ENCODE measurements at regions not wholly inside any gene's neighbourhood (a gene's known extent, or its start where the extent isn't known, plus 50 kb on each side); places are given as distances from the start of the nearest gene placed in this dataset.
"Not testable (repeated sequence)": the region's sequence is repeated elsewhere in the genome, so short reads cannot be mapped to it uniquely, and the experiment has no call there.

- no peak overlapping the region for H3K4me3 Mint-ChIP-seq
- no peak for DNase-seq
- peaks cover 0 to 10% (median 2%) of the 10 kb centered on the region in 6 donors for H3K9me3 Mint-ChIP-seq
- no peaks in the 10 kb centered on the region for H3K4me1 Mint-ChIP-seq
- no peak overlapping the region for H3K27ac Mint-ChIP-seq
- H3K27me3 Mint-ChIP-seq (ENCODE audit: low read depth in 3 of 3), result peaks cover 0 to 4% (median 2%) of the 10 kb centered on the region in 3 donors
- no peaks in the 10 kb centered on the region for H3K36me3 Mint-ChIP-seq
Observed at GRCh38 chr13:72622546-72622945, 104.9 kb downstream of the MZT1 start.

- Mint-ChIP-seq H3K4me1 (no peaks in the 10 kb centered on the region), H3K36me3 (no peaks in the 10 kb centered on the region), H3K4me3 (no peak overlapping the region), H3K27me3 (ENCODE audit: low read depth in 3 of 3) (peaks cover 0 to 2% (median under 1%) of the 10 kb centered on the region in 3 donors), H3K27ac (no peak overlapping the region), H3K9me3 (peaks cover 0 to 10% (median 1%) of the 10 kb centered on the region in 6 donors)
- no peak for DNase-seq
Observed at GRCh38 chr13:72620874-72621273, 106.6 kb downstream of the MZT1 start.

- no peak for DNase-seq
- Mint-ChIP-seq H3K9me3 (peaks cover 0 to 5% (median 0%) of the 10 kb centered on the region in 6 donors), H3K4me1 (no peaks in the 10 kb centered on the region), H3K27me3 (ENCODE audit: low read depth in 3 of 3) (peaks cover 0 to 2% (median 0%) of the 10 kb centered on the region in 3 donors), H3K4me3 (no peak overlapping the region), H3K36me3 (no peaks in the 10 kb centered on the region), H3K27ac (no peak overlapping the region)
Observed at GRCh38 chr13:72617951-72618350, 109.5 kb downstream of the MZT1 start.

GRCh38 chr13:72617186-72617585, 110.2 kb downstream of the MZT1 start:
- Mint-ChIP-seq H3K9me3 (peaks cover 0 to 5% (median 0%) of the 10 kb centered on the region in 6 donors), H3K27me3 (ENCODE audit: low read depth in 3 of 3) (peaks cover 0 to 2% (median 0%) of the 10 kb centered on the region in 3 donors), H3K4me1 (no peaks in the 10 kb centered on the region), H3K36me3 (no peaks in the 10 kb centered on the region), H3K4me3 (no peak overlapping the region), H3K27ac (no peak overlapping the region)
- no peak for DNase-seq

GRCh38 chr13:72610251-72610891, 117.1 kb downstream of the MZT1 start:
- H3K4me1 Mint-ChIP-seq, H3K9me3 Mint-ChIP-seq: not testable (repeated sequence)

GRCh38 chr13:72599178-72599743, 128.2 kb downstream of the MZT1 start:
- H3K36me3 Mint-ChIP-seq, result no peaks in the 10 kb centered on the region
- peaks cover 0 to 6% (median under 1%) of the 10 kb centered on the region in 6 donors for H3K9me3 Mint-ChIP-seq
- no peaks in the 10 kb centered on the region for H3K27me3 Mint-ChIP-seq (ENCODE audit: low read depth in 3 of 3)
- H3K4me1 Mint-ChIP-seq, result no peaks in the 10 kb centered on the region
- no peak overlapping the region for H3K4me3 Mint-ChIP-seq
- DNase-seq, result no peak
- no peak overlapping the region for H3K27ac Mint-ChIP-seq

More at GRCh38 chr13:72610251-72610891, 117.1 kb downstream of the MZT1 start:
- H3K4me3 Mint-ChIP-seq; H3K36me3 Mint-ChIP-seq; H3K27me3 Mint-ChIP-seq (ENCODE audit: low read depth in 3 of 3); H3K27ac Mint-ChIP-seq; DNase-seq: not testable (repeated sequence)

- H3K27ac Mint-ChIP-seq, result no peak overlapping the region
- peaks cover 0 to 15% (median 0%) of the 10 kb centered on the region in 6 donors for H3K9me3 Mint-ChIP-seq
- H3K36me3 Mint-ChIP-seq, result no peaks in the 10 kb centered on the region
- DNase-seq, result no peak
- peaks cover 0 to 3% (median 0%) of the 10 kb centered on the region in 3 donors for H3K27me3 Mint-ChIP-seq (ENCODE audit: low read depth in 3 of 3)
- no peak overlapping the region for H3K4me3 Mint-ChIP-seq
- H3K4me1 Mint-ChIP-seq, result no peaks in the 10 kb centered on the region
Observed at GRCh38 chr13:72590091-72590740, 137.2 kb downstream of the MZT1 start.

GRCh38 chr13:72586518-72586917, 140.9 kb downstream of the MZT1 start:
- Mint-ChIP-seq H3K27ac (no peak overlapping the region), H3K27me3 (ENCODE audit: low read depth in 3 of 3) (peaks cover 0 to 3% (median 2%) of the 10 kb centered on the region in 3 donors), H3K4me1 (no peaks in the 10 kb centered on the region), H3K36me3 (no peaks in the 10 kb centered on the region), H3K4me3 (no peak overlapping the region), H3K9me3 (peaks cover 0 to 15% (median 0%) of the 10 kb centered on the region in 6 donors)
- no peak for DNase-seq

GRCh38 chr13:72585254-72585653, 142.2 kb downstream of the MZT1 start:
- H3K36me3 Mint-ChIP-seq, result no peaks in the 10 kb centered on the region
- no peak for DNase-seq
- H3K27me3 Mint-ChIP-seq (ENCODE audit: low read depth in 3 of 3), result peaks cover 0 to 2% (median 2%) of the 10 kb centered on the region in 3 donors
- H3K4me1 Mint-ChIP-seq, result no peaks in the 10 kb centered on the region
- no peak overlapping the region for H3K27ac Mint-ChIP-seq
- H3K9me3 Mint-ChIP-seq, result peaks cover 0 to 15% (median 0%) of the 10 kb centered on the region in 6 donors
- H3K4me3 Mint-ChIP-seq, result no peak overlapping the region

- Mint-ChIP-seq H3K27me3 (ENCODE audit: low read depth in 3 of 3) (no peaks in the 10 kb centered on the region), H3K4me3 (no peak overlapping the region), H3K27ac (no peak overlapping the region), H3K4me1 (no peaks in the 10 kb centered on the region), H3K36me3 (no peaks in the 10 kb centered on the region), H3K9me3 (peaks cover 0 to 15% (median 5%) of the 10 kb centered on the region in 6 donors)
- DNase-seq, result no peak
Observed at GRCh38 chr13:72571191-72571590, 156.2 kb downstream of the MZT1 start.

- H3K9me3 Mint-ChIP-seq, result peaks cover 0 to 5% (median 3%) of the 10 kb centered on the region in 6 donors
- no peak overlapping the region for H3K4me3 Mint-ChIP-seq
- no peaks in the 10 kb centered on the region for H3K4me1 Mint-ChIP-seq
- no peak overlapping the region for H3K27ac Mint-ChIP-seq
- no peaks in the 10 kb centered on the region for H3K27me3 Mint-ChIP-seq (ENCODE audit: low read depth in 3 of 3)
- DNase-seq, result no peak
- H3K36me3 Mint-ChIP-seq, result no peaks in the 10 kb centered on the region
Observed at GRCh38 chr13:72570019-72570418, 157.4 kb downstream of the MZT1 start.

- no peaks in the 10 kb centered on the region for H3K4me1 Mint-ChIP-seq
- H3K27me3 Mint-ChIP-seq (ENCODE audit: low read depth in 3 of 3), result peaks cover 0 to 3% (median 0%) of the 10 kb centered on the region in 3 donors
- no peaks in the 10 kb centered on the region for H3K36me3 Mint-ChIP-seq
Observed at GRCh38 chr13:72567566-72567965, 159.9 kb downstream of the MZT1 start.

GRCh38 chr13:72566526-72566925, 160.9 kb downstream of the MZT1 start:
- Mint-ChIP-seq H3K27ac (no peak overlapping the region), H3K27me3 (ENCODE audit: low read depth in 3 of 3) (peaks cover 0 to 3% (median 0%) of the 10 kb centered on the region in 3 donors), H3K36me3 (no peaks in the 10 kb centered on the region), H3K4me3 (no peak overlapping the region), H3K4me1 (no peaks in the 10 kb centered on the region), H3K9me3 (peaks cover 0 to 3% (median 0%) of the 10 kb centered on the region in 6 donors)
- DNase-seq, result no peak

More at GRCh38 chr13:72567566-72567965, 159.9 kb downstream of the MZT1 start:
- Mint-ChIP-seq H3K9me3 (peaks cover 0 to 3% (median 0%) of the 10 kb centered on the region in 6 donors), H3K4me3 (no peak overlapping the region), H3K27ac (no peak overlapping the region)
- DNase-seq, result no peak

GRCh38 chr13:72565893-72566292, 161.5 kb downstream of the MZT1 start:
- H3K27me3 Mint-ChIP-seq (ENCODE audit: low read depth in 3 of 3), result peaks cover 0 to 3% (median 2%) of the 10 kb centered on the region in 3 donors
- DNase-seq, result no peak
- H3K36me3 Mint-ChIP-seq, result no peaks in the 10 kb centered on the region
- no peak overlapping the region for H3K27ac Mint-ChIP-seq
- no peak overlapping the region for H3K4me3 Mint-ChIP-seq
- peaks cover 0 to 3% (median 0%) of the 10 kb centered on the region in 6 donors for H3K9me3 Mint-ChIP-seq
- H3K4me1 Mint-ChIP-seq, result no peaks in the 10 kb centered on the region
